A673 (cell line): ENCODE measurements at regions not wholly inside any gene's neighbourhood (a gene's known extent, or its start where the extent isn't known, plus 50 kb on each side); places are given as distances from the start of the nearest gene placed in this dataset.

Experiments used
- CTCF ChIP-seq: fragments of 300-800, 200-600 bp; sonication (generic); conservative IDR thresholded peaks from 2 replicates; pipeline ENCODE4 v1.5.1; 2017; ENCODE audit warnings: low read depth, mild to moderate bottlenecking, antibody characterized with exemption, low read length, moderate library complexity, mixed read lengths
- EZH2 ChIP-seq: fragments of 200-600 bp; sonication (generic); IDR thresholded peaks from 2 replicates; pipeline ENCODE4 v1.6.1; 2017; ENCODE audit warnings: borderline replicate concordance, low read depth, mild to moderate bottlenecking, mixed read lengths, antibody characterized with exemption, low read length; ENCODE audit not compliant: poor library complexity, severe bottlenecking

GRCh38 chr11:107174856-107175255, 156.6 kb upstream of the GUCY1A2 start:
- TF ChIP-seq EZH2 (no peak), CTCF (no peak)
